OCI-LY7 (cell line): ENCODE measurements at regions not wholly inside any gene's neighbourhood (a gene's known extent, or its start where the extent isn't known, plus 50 kb on each side); places are given as distances from the start of the nearest gene placed in this dataset.

Experiments
- EZH2phosphoT487 ChIP-seq: fragments of 200-600 bp; sonication (generic); IDR thresholded peaks from 2 replicates; pipeline ENCODE4 v1.6.1; 2018; ENCODE audit warnings: low read depth, borderline replicate concordance, mild to moderate bottlenecking, mixed run types, antibody characterized with exemption, low read length, moderate library complexity, mixed read lengths
- TF ChIP-seq, protein P1 (sequence below): fragments of 200-600 bp; sonication (generic); conservative IDR thresholded peaks from 2 replicates; pipeline ENCODE4 v1.5.1; 2014; ENCODE audit warnings: mild to moderate bottlenecking, antibody characterized with exemption, low read length, moderate library complexity, mixed read lengths

GRCh38 chr1:229207916-229208315 is 63.0 kb upstream of the RAB4A start:
- TF ChIP-seq, protein P1, sequence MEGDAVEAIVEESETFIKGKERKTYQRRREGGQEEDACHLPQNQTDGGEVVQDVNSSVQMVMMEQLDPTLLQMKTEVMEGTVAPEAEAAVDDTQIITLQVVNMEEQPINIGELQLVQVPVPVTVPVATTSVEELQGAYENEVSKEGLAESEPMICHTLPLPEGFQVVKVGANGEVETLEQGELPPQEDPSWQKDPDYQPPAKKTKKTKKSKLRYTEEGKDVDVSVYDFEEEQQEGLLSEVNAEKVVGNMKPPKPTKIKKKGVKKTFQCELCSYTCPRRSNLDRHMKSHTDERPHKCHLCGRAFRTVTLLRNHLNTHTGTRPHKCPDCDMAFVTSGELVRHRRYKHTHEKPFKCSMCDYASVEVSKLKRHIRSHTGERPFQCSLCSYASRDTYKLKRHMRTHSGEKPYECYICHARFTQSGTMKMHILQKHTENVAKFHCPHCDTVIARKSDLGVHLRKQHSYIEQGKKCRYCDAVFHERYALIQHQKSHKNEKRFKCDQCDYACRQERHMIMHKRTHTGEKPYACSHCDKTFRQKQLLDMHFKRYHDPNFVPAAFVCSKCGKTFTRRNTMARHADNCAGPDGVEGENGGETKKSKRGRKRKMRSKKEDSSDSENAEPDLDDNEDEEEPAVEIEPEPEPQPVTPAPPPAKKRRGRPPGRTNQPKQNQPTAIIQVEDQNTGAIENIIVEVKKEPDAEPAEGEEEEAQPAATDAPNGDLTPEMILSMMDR = no peak
- no peak for TF ChIP-seq EZH2phosphoT487
